WI38 (cell line): ENCODE measurements at regions not wholly inside any gene's neighbourhood (a gene's known extent, or its start where the extent isn't known, plus 50 kb on each side); places are given as distances from the start of the nearest gene placed in this dataset.

Experiments
- H3K4me3 ChIP-seq: 2 replicates; pipeline ENCODE4 v1.5.1; 2011; ENCODE audit warnings: low read depth, mild to moderate bottlenecking, control low read depth, low read length
- TF ChIP-seq, protein P1 (sequence below): IDR thresholded peaks from 2 replicates; pipeline ENCODE4 v1.5.1; 2012; ENCODE audit warnings: low read depth, mild to moderate bottlenecking, control low read depth, low read length

DNA sequence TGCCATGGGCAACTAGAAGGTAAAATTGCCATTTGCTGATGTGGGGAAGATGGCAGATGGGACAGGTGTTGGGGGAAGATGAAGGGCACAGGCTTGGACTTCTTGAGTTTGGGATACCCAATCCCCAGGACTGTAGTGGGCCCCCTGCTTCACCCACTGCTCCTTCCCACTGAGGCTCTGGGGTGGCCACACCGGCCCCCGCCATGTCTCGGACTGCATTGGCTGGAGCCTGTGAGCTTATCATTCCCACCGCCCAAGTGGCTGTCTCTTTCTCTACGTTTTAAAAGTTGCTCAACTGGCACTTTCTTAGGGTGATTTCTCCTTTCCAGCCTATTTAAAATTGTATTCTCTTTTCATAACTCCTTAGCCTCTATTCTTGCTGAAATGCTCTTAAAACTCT lies 730.0 kb upstream of the ADAMTS16 start:
- TF ChIP-seq, protein P1, sequence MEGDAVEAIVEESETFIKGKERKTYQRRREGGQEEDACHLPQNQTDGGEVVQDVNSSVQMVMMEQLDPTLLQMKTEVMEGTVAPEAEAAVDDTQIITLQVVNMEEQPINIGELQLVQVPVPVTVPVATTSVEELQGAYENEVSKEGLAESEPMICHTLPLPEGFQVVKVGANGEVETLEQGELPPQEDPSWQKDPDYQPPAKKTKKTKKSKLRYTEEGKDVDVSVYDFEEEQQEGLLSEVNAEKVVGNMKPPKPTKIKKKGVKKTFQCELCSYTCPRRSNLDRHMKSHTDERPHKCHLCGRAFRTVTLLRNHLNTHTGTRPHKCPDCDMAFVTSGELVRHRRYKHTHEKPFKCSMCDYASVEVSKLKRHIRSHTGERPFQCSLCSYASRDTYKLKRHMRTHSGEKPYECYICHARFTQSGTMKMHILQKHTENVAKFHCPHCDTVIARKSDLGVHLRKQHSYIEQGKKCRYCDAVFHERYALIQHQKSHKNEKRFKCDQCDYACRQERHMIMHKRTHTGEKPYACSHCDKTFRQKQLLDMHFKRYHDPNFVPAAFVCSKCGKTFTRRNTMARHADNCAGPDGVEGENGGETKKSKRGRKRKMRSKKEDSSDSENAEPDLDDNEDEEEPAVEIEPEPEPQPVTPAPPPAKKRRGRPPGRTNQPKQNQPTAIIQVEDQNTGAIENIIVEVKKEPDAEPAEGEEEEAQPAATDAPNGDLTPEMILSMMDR: no peak
- no peak overlapping the region for H3K4me3 ChIP-seq

DNA sequence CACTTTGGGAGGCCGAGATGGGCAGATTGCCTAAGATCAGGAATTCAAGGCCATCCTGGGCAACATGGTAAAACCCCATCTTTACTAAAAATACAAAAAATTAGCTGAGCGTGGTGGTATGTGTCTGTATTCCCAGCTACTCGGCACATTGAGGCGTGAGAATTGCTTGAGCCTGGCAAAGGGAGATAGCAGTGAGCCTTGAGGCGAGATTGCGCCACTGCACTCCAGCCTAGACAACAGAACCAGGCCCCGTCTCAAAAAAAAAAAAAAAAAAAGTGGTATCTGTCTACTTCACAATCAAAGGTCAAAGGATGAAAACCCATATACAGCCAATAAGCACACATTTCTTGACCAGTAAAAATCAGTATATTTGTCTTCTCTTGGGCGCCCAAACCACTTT lies 728.5 kb upstream of the ADAMTS16 start:
- no peak overlapping the region for H3K4me3 ChIP-seq
- TF ChIP-seq, protein P1: no peak

DNA sequence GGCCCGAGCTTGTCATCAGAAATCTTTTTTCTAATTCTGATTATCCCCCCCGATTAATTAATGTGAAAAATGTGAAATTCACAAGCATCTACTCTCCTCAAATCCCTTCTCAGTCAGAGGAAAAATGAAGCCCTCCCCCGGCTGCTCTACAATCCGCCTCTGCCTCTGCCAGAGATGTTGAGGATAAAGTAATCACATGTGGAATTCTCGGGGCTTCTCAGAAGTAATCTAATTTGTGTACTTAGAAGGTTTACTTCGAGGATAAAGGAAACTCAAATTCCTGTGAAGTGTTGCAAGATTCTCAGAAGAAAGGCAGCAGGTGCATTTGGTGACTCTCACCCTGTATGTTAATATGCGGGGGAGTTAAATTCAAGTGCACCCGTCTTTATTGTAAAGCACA lies 726.1 kb upstream of the ADAMTS16 start:
- H3K4me3 ChIP-seq: no peak overlapping the region
- TF ChIP-seq, protein P1: no peak

DNA sequence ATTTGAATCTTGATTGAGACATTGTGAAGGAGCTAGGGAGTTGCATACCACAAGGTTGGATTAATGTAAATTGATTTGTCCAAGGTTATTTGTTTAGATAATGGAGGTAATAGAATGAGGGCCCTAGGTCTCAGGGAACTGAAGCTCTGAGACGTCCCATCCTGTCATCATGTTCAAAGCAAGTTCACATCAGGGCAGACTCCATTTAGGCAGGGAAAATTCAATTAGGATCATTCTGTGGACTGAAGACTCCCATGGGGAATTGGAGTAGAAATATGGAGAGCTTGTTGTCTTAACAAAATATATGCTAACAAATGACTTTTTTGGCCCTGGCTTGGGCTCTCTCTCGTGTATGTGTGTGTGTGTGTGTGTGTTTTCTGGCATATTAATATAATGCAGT lies 722.0 kb upstream of the ADAMTS16 start:
- H3K4me3 ChIP-seq: no peak overlapping the region
- TF ChIP-seq, protein P1: no peak

DNA sequence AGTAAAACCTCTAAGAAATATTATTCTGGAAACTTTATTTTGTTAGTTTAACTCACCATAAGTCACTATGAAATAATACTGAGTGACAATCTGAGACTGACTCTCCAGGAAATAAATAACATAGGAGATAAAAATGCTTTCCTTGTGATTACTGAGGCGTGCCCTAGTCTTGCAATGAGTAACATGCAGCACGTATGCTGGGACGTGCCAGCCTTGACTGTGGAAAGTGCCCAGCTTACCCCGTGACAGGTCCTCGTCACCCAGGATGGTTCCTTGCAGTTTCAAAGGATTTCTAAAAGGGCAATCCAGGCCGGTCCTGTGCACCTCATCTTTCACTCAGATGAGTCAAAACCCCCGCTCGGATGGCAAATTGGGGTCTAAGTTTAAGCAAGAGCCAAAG lies 720.8 kb upstream of the ADAMTS16 start:
- TF ChIP-seq, protein P1: no peak
- H3K4me3 ChIP-seq: no peak overlapping the region

DNA sequence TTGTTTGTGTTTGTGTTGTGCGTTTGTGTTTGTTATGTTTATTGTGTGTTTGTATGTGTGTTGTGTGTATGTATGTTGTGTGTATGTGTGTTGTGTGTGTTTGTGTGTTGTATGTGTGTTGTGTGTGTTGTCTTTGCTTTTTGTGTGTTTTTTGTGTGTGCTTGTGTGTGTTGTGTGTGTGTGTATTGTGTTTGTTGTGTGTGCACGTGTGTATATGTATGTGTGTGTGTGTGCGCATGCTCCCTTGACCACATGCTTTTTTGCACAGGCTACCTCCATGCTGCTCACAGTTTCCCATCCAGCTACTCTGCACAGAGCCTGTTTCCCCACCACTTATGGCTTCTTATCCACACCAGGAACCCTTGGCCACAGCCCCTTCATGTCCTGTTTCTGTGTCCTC lies 720.0 kb upstream of the ADAMTS16 start:
- no peak overlapping the region for H3K4me3 ChIP-seq
- TF ChIP-seq, protein P1: no peak

DNA sequence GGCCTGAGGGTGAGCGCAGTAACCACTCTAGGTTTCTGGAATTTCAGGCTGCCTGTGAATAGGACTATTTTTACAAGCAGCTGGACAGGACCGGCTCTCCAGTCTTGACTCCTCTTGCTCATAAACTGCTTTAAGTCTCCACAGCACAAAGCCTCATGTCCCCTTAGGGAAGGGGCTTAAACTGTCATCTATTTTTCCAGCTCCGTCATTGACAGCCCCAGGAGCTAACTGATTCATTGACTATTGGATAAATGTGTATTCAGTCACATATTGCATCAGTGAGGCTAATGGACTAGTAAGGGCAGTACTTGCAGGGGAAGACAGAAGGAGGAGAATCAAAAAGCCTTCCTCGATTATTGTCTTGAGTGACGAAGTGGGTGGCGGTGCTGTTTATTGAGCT lies 719.4 kb upstream of the ADAMTS16 start:
- no peak overlapping the region for H3K4me3 ChIP-seq
- TF ChIP-seq, protein P1: no peak
